Hypothalamus (tissue), 51 donors: ENCODE measurements at regions not wholly inside any gene's neighbourhood (a gene's known extent, or its start where the extent isn't known, plus 50 kb on each side); places are given as distances from the start of the nearest gene placed in this dataset.
"Not testable (repeated sequence)": the region's sequence is repeated elsewhere in the genome, so short reads cannot be mapped to it uniquely, and the experiment has no call there.

Source experiments
- DNase-seq, 51 donors: peaks; one replicate each; lab custom pipeline; 2025; lab: John Stamatoyannopoulos, UW

GRCh38 chr15:30688684-30689083 is 62.8 kb downstream of the ARHGAP11B start:
- DNase-seq, result not testable (repeated sequence)

DNA sequence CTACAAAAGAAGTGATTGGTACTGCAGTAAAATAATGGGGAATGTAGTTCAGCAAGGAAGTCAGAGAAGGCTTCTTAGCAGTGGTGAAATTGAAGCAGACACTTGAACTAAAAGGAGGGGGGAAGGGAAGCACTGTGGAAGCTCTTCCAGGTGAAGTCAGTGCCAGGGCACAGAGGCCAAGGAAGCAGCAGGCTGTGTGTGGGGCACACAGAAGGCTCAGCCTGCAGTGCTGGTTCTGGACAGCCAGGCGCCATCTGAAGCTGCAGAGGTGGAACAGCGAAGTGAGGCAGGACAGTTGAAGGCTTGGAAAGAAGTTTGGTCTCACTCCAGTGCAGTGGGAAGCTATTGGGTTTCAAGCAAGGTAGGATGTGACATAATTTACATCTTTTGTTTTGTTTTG is 64.2 kb downstream of the ARHGAP11B start:
- DNase-seq, result not testable (repeated sequence)

DNA sequence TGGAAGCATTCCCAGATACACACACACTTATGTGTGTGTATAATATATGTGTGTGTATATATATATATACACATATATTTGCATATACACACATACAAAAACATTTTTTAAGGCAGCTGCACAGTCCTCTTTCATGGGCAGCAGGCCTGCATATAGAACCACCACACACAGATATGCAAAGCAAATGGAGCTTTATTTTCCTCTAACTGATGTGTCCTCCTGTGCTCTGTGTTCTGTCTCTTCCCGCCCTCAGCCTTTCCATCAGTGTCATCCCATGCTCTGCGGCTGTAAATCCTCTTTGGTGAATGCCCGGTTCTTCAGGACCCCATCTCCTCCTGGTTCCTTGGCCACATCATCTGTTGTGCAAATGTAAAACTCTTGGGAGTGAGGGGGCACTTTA is 69.9 kb downstream of the ARHGAP11B start:
- DNase-seq, result not testable (repeated sequence)

- DNase-seq, result not testable (repeated sequence)
Observed at GRCh38 chr15:30696439-30697314, 70.7 kb downstream of the ARHGAP11B start.

GRCh38 chr15:30697315-30697685 is 71.4 kb downstream of the ARHGAP11B start:
- not testable (repeated sequence) for DNase-seq

DNA sequence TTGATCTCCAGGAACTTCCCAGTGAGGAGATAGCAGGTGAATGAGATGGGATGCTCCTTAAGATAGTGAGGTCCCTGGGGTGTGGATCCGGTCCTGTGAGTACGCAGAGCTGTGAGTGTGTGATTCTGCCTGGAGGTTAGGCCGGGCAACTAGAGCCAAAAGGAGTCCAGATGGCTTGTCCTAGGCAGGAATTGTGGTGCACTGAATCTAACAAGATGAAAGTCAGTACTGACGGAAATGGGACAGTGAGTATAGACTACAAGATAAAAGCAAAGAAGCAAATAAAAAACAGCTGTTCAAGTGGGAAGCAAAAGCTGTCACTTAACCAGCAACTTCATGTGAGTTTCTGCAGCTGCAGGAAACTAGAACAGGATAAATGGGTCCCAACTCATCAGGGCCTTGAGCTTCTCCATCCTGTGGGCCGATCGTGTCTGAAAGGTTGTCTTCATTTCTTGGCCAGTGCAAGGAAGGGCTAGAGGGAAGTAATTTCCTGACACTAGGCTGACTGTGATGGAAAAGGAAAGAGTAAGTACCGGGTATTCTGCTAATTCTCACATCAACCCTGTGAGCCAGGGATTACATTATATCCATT is 74.2 kb downstream of the ARHGAP11B start:
- DNase-seq, result not testable (repeated sequence)

DNA sequence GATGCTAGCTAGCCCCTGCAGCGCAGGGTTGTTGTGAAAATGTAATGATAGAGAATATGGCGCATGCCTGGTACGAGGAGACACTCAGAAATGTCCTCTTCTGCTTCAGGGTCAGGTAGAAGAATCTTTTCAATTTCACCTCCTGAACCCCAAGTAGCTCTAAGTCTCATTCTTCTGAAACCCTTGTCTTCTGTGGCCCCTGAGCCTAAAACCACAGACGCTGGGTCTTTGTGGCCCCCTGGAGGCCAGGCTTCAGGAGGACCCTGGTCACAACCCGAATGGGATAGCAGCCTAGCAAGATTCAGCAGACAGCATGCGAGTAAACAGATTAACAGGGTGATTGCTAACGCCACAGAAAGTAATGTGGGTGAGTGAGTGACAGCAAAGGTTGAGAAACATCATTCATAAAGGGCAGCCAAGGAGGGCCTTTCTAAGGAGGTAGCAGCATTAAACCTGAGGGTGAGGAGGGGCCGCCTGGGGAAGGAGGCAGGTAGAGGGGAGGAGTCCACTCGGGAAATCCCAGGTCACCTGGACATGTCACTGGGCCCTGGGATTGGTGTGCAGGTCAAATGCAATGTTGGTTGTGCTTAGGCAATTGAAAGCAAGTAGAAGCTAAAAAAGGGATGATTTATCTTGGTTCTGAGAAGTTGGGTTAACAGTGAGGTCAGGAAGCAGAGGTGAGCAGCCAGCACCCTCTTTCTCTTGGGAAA is 82.2 kb downstream of the ARHGAP11B start:
- DNase-seq, result not testable (repeated sequence)

DNA sequence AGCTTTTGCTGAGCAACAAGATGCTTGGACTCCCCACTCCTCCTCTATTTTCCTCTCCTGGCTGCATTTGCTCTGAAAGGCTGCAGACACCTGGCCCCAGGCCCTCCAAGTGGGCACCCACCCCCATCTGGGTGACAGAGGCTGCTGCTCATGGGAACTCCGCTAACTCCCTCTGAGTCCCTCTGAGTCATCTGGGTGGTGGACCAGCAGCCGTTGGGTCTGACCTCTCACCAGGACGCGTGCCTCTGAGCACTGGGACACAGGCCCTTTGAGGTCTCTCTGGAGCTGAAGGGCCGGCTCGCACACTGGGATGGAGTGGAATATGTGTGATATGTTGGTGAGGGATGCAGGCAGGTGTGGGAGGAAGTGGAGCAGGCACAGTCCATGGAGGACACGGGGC is 82.9 kb downstream of the ARHGAP11B start:
- DNase-seq, result not testable (repeated sequence)

- not testable (repeated sequence) for DNase-seq
Observed at GRCh38 chr15:30718038-30718643, 92.2 kb downstream of the ARHGAP11B start.

DNA sequence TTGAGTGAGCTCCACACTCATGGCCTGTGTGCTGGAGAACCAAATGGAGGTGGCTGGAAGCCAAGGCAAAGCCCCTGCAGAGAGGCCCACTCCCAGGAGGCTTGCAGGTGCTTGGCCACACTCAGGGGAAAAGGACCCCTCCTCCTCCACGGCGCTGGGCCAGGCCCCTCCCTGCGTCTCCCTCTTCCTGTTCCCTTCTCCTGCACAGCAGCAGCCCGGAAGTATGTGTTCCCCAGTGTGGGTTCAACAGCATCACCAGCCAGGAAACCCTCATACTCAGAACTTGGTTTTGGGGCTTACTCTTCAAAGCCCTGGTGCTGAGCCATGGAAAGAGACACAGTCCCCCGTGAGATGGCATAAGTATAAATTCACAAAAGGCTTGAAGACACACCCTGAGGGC is 93.4 kb downstream of the ARHGAP11B start:
- not testable (repeated sequence) for DNase-seq

DNA sequence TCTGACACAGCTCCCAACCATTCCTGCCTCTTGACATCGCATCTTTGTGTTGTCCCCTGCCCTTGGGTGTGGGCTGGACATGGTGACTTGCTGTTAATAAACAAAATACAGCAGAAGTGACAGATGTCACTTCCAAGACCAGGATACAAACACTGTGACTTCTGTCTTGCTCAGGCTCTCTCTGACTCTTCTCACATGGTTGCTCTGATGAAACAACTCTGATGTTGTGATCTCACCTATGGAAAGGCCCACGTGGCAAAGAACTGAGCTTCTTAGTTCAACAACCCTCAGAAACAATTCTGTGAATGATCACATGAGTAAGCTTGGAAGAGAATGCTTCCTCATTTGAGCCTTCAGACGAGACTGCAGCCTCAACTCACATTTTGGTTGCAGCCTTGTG is 94.9 kb downstream of the ARHGAP11B start:
- not testable (repeated sequence) for DNase-seq

DNA sequence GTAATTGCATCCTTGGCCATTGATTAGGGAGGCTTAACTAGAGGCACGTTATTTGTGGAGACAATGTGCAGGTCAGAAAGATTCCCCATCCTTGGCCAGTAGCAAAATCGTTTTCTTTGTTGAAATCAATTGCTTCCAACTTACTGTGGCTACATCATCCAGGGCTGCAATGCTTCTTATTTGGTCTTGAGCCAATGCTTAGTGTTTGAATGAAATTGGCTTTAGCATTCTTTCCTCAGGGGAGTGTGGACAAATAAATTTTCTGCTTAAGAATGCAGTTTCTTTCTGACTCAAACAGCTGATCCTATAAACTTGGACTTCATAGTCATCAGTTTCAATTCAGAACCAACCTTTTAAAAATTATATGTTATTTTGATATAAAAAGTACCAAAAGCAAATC is 95.6 kb downstream of the ARHGAP11B start:
- DNase-seq, result not testable (repeated sequence)

DNA sequence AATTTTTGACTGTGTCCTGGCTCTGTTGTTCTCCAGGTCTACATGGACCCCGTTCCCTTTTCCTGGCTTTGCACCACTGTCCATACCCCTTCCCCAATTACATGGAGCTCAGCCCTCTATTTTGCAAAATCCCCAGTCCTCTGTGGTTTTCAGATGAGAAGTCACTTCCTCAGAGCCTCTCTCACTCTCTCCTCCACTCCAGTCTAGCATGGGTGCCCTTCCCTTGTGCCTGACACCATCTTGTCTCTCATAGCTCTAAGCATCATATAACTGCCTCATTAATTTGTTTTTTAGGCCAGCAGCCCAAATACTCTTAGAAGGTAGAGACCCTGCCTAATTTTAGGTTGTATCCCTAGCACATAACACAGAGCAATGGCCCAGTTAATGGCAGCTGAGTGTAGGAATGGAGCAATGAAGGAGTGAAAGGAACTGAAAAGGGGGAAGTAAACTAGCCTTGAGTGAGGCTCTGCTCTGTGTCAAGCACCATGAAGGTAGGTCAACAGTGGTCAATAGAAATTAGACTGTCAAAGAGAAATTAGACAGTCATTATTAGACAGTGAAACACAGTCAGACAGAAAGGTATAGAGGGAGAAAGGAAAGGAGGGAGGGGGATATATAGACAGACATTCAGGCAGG is 97.7 kb downstream of the ARHGAP11B start:
- DNase-seq, result not testable (repeated sequence)

DNA sequence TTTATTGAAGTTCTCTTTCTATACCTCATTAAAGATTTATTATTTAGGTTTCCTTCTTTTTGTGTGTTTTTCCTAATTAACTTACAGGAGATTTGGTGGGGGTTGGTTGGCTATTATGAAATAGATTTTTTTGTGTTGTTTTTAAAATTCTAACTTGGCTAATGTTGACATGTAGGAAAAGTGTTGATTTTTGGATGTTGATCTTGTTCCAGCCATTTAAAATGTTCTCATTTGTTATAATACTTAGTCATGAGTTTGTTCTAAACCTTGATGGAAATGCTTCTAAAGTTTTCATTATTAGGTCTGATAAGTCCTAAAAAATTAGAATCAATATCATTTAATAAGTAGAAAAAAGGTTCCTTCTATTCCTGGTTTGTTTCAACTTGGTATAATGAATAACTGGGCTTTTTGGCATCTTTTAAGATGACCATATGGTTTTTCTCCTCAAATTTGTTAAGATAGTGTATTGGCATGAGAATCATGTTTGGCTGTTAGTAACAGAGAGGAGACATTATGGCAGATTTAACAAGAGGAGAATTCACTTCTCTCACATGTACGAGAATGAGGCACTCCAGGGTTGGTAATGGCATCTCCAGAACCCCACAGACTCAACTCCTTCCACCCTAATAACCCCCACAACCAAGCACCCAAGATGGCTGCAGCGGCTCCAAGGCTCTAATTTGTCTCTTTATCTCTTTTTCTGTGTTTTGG is 104.1 kb downstream of the ARHGAP11B start:
- not testable (repeated sequence) for DNase-seq

GRCh38 chr15:30730633-30731032 is 104.7 kb downstream of the ARHGAP11B start:
- DNase-seq, result not testable (repeated sequence)

GRCh38 chr15:30732100-30732499 is 106.2 kb downstream of the ARHGAP11B start:
- not testable (repeated sequence) for DNase-seq

- not testable (repeated sequence) for DNase-seq
Observed at GRCh38 chr15:30735884-30736564, 110.1 kb downstream of the ARHGAP11B start.

- DNase-seq, result not testable (repeated sequence)
Observed at GRCh38 chr15:30742796-30743195, 116.9 kb downstream of the ARHGAP11B start.

GRCh38 chr15:30749048-30749447 is 123.1 kb downstream of the ARHGAP11B start:
- not testable (repeated sequence) for DNase-seq
